HepG2 (cell line): ENCODE measurements at regions not wholly inside any gene's neighbourhood (a gene's known extent, or its start where the extent isn't known, plus 50 kb on each side); places are given as distances from the start of the nearest gene placed in this dataset.

Experiments
- CHD2 ChIP-seq: IDR thresholded peaks from 2 replicates; pipeline ENCODE4 v1.6.1; 2011; ENCODE audit warnings: low read depth, low read length, improper control_type of control experiment
- FOXM1 ChIP-seq: sonication (generic); formaldehyde crosslinking; IDR thresholded peaks from 2 replicates; pipeline ENCODE4 v1.5.0; 2020; ENCODE audit warnings: missing genetic modification reagents
- JUN ChIP-seq: sonication (generic); formaldehyde crosslinking; IDR thresholded peaks from 2 replicates; pipeline ENCODE4 v1.4.0; 2020; ENCODE audit warnings: mild to moderate bottlenecking, missing genetic modification reagents
- MAFG ChIP-seq: sonication (generic); formaldehyde crosslinking; IDR thresholded peaks from 2 replicates; pipeline ENCODE4 v1.5.1; 2020; ENCODE audit warnings: mild to moderate bottlenecking, missing genetic modification reagents
- REPIN1 ChIP-seq: sonication (generic); formaldehyde crosslinking; IDR thresholded peaks from 2 replicates; pipeline ENCODE4 v1.8.0; 2022; ENCODE audit warnings: missing genetic modification reagents, low read depth, mild to moderate bottlenecking, borderline replicate concordance
- SAFB2 ChIP-seq: sonication (generic); formaldehyde crosslinking; IDR thresholded peaks from 2 replicates; pipeline ENCODE4 v1.5.1; 2020; ENCODE audit warnings: missing genetic modification reagents, low read depth, mild to moderate bottlenecking, borderline replicate concordance
- SMARCE1 ChIP-seq: fragments of 450-650 bp; IDR thresholded peaks from 2 replicates; pipeline ENCODE4 v1.6.1; 2017; ENCODE audit warnings: borderline replicate concordance
- TCF7L2 ChIP-seq: IDR thresholded peaks from 2 replicates; pipeline ENCODE4 v1.6.1; 2011; ENCODE audit warnings: mild to moderate bottlenecking, low read depth, low read length, moderate library complexity
- TF ChIP-seq, protein P1 (sequence below): sonication (generic); formaldehyde crosslinking; IDR thresholded peaks from 2 replicates; pipeline ENCODE4 v1.4.0; 2020; ENCODE audit warnings: mild to moderate bottlenecking, missing genetic modification reagents
- TF ChIP-seq, protein P2 (sequence below): sonication (generic); formaldehyde crosslinking; IDR thresholded peaks from 2 replicates; pipeline ENCODE4 v1.4.0; 2020; ENCODE audit warnings: missing genetic modification reagents, low read depth, mild to moderate bottlenecking, borderline replicate concordance
- TF ChIP-seq, protein P3 (sequence below): sonication (generic); formaldehyde crosslinking; IDR thresholded peaks from 2 replicates; pipeline ENCODE4 v1.4.0; 2020; ENCODE audit warnings: missing genetic modification reagents

DNA sequence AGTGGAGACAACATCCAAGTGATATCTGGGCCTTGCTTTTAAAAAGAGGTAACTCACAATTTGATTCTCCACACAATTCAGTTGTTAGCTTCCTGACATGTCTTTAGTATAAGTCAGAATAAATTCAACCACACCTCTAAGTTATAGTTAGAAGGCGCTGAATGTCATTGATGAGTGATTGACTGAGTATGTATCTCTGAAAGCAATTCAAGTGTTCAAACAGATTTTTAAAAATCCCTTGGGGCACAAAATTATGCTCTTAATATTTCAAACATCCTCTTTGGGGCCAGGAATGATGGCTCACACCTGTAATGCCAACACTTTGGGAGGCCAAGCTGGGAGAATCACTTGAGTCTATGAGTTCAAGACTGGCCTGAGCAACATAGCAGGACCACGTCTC lies 137.0 kb upstream of the PRR20A start:
- TF ChIP-seq CHD2 (no peak), SMARCE1 (no peak), FOXM1 (CRISPR knock-in tag) (no peak), SAFB2 (CRISPR knock-in tag) (no peak), TCF7L2 (no peak), JUN (CRISPR knock-in tag) (no peak), MAFG (CRISPR knock-in tag) (no peak), REPIN1 (no peak)
- TF ChIP-seq, protein P1, sequence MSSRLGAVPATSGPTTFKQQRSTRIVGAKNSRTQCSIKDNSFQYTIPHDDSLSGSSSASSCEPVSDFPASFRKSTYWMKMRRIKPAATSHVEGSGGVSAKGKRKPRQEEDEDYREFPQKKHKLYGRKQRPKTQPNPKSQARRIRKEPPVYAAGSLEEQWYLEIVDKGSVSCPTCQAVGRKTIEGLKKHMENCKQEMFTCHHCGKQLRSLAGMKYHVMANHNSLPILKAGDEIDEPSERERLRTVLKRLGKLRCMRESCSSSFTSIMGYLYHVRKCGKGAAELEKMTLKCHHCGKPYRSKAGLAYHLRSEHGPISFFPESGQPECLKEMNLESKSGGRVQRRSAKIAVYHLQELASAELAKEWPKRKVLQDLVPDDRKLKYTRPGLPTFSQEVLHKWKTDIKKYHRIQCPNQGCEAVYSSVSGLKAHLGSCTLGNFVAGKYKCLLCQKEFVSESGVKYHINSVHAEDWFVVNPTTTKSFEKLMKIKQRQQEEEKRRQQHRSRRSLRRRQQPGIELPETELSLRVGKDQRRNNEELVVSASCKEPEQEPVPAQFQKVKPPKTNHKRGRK (CRISPR knock-in tag), result no peak
- TF ChIP-seq, protein P2, sequence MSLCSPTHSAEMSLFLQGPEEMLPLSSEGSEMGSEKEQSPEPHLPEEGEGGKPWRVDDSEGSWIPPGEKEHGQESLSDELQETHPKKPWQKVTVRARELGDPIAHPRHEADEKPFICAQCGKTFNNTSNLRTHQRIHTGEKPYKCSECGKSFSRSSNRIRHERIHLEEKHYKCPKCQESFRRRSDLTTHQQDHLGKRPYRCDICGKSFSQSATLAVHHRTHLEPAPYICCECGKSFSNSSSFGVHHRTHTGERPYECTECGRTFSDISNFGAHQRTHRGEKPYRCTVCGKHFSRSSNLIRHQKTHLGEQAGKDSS (CRISPR knock-in tag), result no peak
- TF ChIP-seq, protein P3, sequence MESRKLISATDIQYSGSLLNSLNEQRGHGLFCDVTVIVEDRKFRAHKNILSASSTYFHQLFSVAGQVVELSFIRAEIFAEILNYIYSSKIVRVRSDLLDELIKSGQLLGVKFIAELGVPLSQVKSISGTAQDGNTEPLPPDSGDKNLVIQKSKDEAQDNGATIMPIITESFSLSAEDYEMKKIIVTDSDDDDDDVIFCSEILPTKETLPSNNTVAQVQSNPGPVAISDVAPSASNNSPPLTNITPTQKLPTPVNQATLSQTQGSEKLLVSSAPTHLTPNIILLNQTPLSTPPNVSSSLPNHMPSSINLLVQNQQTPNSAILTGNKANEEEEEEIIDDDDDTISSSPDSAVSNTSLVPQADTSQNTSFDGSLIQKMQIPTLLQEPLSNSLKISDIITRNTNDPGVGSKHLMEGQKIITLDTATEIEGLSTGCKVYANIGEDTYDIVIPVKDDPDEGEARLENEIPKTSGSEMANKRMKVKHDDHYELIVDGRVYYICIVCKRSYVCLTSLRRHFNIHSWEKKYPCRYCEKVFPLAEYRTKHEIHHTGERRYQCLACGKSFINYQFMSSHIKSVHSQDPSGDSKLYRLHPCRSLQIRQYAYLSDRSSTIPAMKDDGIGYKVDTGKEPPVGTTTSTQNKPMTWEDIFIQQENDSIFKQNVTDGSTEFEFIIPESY, result no peak
